HEK293T (cell line): ENCODE measurements at regions not wholly inside any gene's neighbourhood (a gene's known extent, or its start where the extent isn't known, plus 50 kb on each side); places are given as distances from the start of the nearest gene placed in this dataset.

Experiments used
- ARNT ChIP-seq: fragments of 450-650 bp; IDR thresholded peaks from 2 replicates; pipeline ENCODE4 v1.6.1; 2017; ENCODE audit warnings: mild to moderate bottlenecking
- CTBP1 ChIP-seq: fragments of 450-650 bp; IDR thresholded peaks from 2 replicates; pipeline ENCODE4 v1.6.1; 2016; ENCODE audit warnings: borderline replicate concordance
- ELF4 ChIP-seq: fragments of 450-650 bp; IDR thresholded peaks from 2 replicates; pipeline ENCODE4 v1.6.1; 2017; ENCODE audit warnings: antibody characterized with exemption
- FOXM1 ChIP-seq: fragments of 450-650 bp; IDR thresholded peaks from 2 replicates; pipeline ENCODE4 v1.6.1; 2017; ENCODE audit warnings: mild to moderate bottlenecking, borderline replicate concordance
- TF ChIP-seq, protein P1 (sequence below): fragments of 450-650 bp; IDR thresholded peaks from 2 replicates; pipeline ENCODE4 v1.6.1; 2016

DNA sequence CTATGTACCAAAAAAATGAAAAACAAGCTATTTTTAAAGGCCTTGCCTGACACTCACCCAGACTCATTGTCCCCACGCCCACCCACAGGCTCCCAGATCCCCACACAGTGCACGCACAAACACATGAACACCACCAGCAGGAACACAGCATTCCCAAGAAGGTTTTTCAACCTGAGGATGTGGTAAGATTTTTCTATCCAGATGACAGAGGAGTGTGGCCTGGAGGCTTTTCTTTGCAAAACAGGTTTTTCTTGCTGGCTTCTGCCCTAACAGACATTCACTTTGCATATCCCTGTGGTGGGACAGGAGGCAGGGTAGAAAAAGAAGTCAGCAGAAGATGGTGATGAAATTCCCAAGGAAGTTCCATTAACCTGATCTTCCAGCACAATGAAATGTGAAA lies 97.8 kb downstream of the KLF12 start:
- TF ChIP-seq FOXM1 = no peak
- no peak for TF ChIP-seq ELF4
- TF ChIP-seq, protein P1, sequence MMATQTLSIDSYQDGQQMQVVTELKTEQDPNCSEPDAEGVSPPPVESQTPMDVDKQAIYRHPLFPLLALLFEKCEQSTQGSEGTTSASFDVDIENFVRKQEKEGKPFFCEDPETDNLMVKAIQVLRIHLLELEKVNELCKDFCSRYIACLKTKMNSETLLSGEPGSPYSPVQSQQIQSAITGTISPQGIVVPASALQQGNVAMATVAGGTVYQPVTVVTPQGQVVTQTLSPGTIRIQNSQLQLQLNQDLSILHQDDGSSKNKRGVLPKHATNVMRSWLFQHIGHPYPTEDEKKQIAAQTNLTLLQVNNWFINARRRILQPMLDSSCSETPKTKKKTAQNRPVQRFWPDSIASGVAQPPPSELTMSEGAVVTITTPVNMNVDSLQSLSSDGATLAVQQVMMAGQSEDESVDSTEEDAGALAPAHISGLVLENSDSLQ = no peak
- no peak for TF ChIP-seq CTBP1
- no peak for TF ChIP-seq ARNT
